H1 (cell line): ENCODE measurements at regions not wholly inside any gene's neighbourhood (a gene's known extent, or its start where the extent isn't known, plus 50 kb on each side); places are given as distances from the start of the nearest gene placed in this dataset.

Experiments
- CTBP2 ChIP-seq: IDR thresholded peaks from 2 replicates; pipeline ENCODE4 v1.7.0; 2011; ENCODE audit warnings: borderline replicate concordance, mild to moderate bottlenecking, moderate library complexity, mixed read lengths, low read length; ENCODE audit not compliant: insufficient read depth, insufficient read length
- SIX5 ChIP-seq: IDR thresholded peaks from 2 replicates; pipeline ENCODE4 v1.6.1; 2011; ENCODE audit warnings: mild to moderate bottlenecking, low read depth, low read length
- TAF1 ChIP-seq: IDR thresholded peaks from 2 replicates; pipeline ENCODE4 v1.6.1; 2011; ENCODE audit warnings: mild to moderate bottlenecking, low read depth, low read length
- TF ChIP-seq, protein P1 (sequence below): fragments of 300-600 bp; sonication (generic); IDR thresholded peaks from 2 replicates; pipeline ENCODE4 v1.7.1; 2012; ENCODE audit warnings: low read length, moderate library complexity, mild to moderate bottlenecking, inconsistent platforms; ENCODE audit not compliant: insufficient replicate concordance

DNA sequence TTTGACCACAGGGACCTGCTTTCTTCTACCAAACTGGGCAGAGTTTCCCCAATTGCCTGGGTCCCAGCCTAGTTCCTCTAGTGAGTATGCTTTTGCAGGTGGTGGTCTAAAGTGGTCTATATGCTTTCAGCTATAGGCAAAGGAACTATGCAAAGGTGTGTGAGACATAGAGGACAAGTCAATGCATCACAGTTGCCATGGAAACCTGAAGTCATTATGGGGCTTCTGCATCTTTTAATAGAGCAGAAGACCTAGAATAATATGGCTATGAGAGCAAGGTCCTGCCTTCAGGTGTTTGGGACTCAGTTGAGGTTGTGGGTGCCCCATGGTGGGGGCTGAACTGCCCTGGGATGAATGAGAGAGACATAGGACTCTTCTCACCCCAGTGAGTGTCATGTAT is 92.1 kb upstream of the RAB40AL start (continued):
- TF ChIP-seq, protein P1, sequence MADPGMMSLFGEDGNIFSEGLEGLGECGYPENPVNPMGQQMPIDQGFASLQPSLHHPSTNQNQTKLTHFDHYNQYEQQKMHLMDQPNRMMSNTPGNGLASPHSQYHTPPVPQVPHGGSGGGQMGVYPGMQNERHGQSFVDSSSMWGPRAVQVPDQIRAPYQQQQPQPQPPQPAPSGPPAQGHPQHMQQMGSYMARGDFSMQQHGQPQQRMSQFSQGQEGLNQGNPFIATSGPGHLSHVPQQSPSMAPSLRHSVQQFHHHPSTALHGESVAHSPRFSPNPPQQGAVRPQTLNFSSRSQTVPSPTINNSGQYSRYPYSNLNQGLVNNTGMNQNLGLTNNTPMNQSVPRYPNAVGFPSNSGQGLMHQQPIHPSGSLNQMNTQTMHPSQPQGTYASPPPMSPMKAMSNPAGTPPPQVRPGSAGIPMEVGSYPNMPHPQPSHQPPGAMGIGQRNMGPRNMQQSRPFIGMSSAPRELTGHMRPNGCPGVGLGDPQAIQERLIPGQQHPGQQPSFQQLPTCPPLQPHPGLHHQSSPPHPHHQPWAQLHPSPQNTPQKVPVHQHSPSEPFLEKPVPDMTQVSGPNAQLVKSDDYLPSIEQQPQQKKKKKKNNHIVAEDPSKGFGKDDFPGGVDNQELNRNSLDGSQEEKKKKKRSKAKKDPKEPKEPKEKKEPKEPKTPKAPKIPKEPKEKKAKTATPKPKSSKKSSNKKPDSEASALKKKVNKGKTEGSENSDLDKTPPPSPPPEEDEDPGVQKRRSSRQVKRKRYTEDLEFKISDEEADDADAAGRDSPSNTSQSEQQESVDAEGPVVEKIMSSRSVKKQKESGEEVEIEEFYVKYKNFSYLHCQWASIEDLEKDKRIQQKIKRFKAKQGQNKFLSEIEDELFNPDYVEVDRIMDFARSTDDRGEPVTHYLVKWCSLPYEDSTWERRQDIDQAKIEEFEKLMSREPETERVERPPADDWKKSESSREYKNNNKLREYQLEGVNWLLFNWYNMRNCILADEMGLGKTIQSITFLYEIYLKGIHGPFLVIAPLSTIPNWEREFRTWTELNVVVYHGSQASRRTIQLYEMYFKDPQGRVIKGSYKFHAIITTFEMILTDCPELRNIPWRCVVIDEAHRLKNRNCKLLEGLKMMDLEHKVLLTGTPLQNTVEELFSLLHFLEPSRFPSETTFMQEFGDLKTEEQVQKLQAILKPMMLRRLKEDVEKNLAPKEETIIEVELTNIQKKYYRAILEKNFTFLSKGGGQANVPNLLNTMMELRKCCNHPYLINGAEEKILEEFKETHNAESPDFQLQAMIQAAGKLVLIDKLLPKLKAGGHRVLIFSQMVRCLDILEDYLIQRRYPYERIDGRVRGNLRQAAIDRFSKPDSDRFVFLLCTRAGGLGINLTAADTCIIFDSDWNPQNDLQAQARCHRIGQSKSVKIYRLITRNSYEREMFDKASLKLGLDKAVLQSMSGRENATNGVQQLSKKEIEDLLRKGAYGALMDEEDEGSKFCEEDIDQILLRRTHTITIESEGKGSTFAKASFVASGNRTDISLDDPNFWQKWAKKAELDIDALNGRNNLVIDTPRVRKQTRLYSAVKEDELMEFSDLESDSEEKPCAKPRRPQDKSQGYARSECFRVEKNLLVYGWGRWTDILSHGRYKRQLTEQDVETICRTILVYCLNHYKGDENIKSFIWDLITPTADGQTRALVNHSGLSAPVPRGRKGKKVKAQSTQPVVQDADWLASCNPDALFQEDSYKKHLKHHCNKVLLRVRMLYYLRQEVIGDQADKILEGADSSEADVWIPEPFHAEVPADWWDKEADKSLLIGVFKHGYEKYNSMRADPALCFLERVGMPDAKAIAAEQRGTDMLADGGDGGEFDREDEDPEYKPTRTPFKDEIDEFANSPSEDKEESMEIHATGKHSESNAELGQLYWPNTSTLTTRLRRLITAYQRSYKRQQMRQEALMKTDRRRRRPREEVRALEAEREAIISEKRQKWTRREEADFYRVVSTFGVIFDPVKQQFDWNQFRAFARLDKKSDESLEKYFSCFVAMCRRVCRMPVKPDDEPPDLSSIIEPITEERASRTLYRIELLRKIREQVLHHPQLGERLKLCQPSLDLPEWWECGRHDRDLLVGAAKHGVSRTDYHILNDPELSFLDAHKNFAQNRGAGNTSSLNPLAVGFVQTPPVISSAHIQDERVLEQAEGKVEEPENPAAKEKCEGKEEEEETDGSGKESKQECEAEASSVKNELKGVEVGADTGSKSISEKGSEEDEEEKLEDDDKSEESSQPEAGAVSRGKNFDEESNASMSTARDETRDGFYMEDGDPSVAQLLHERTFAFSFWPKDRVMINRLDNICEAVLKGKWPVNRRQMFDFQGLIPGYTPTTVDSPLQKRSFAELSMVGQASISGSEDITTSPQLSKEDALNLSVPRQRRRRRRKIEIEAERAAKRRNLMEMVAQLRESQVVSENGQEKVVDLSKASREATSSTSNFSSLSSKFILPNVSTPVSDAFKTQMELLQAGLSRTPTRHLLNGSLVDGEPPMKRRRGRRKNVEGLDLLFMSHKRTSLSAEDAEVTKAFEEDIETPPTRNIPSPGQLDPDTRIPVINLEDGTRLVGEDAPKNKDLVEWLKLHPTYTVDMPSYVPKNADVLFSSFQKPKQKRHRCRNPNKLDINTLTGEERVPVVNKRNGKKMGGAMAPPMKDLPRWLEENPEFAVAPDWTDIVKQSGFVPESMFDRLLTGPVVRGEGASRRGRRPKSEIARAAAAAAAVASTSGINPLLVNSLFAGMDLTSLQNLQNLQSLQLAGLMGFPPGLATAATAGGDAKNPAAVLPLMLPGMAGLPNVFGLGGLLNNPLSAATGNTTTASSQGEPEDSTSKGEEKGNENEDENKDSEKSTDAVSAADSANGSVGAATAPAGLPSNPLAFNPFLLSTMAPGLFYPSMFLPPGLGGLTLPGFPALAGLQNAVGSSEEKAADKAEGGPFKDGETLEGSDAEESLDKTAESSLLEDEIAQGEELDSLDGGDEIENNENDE, result no peak
- no peak for TF ChIP-seq CTBP2
- no peak for TF ChIP-seq SIX5
- TF ChIP-seq TAF1, result no peak
